Posterior vena cava (tissue), 2 donors: ENCODE measurements at regions not wholly inside any gene's neighbourhood (a gene's known extent, or its start where the extent isn't known, plus 50 kb on each side); places are given as distances from the start of the nearest gene placed in this dataset.
A peak's percentile ranks its signal among the peaks of the same experiment; 100 is the strongest.
"Not testable (repeated sequence)": the region's sequence is repeated elsewhere in the genome, so short reads cannot be mapped to it uniquely, and the experiment has no call there.

ENCODE experiments used
- DNase-seq: peaks from one replicate; pipeline ENCODE4 v3.0.0-alpha.2; 2020; ENCODE audit warnings: low spot score
- intact Hi-C, 2 donors: fragments of 100-400 bp; cut with DNase I; formaldehyde crosslinking; loops; one replicate each; pipeline versions ENCODE4 v1.14.1 to v1.14.2; 2022 to 2023
- donor health status: DM: yes; HTN: yes; CAD: no.
- donor health status: DM: yes; HTN: yes; CAD: no.

- DNase-seq, result peak; percentile 73
- intact Hi-C loops, result loop anchor here (10.0 kb wide), 4 partner anchors 318 to 568 kb away; partner anchors contain the start of gene FOXP2 (in 1 of the 2)
Measured at GRCh38 chr7:114086914-114087652, 168.3 kb upstream of the PPP1R3A start.

- DNase-seq, result peak; percentile 75
- intact Hi-C loops, result loop anchor here (10.0 kb wide), 4 partner anchors 318 to 568 kb away; partner anchors contain the start of gene FOXP2 (in 1 of the 2)
Measured at GRCh38 chr7:114086537-114086913, 167.7 kb upstream of the PPP1R3A start.

- intact Hi-C loops, result loop anchor here (10.0 kb wide), 4 partner anchors 319 to 569 kb away; partner anchors contain the start of gene FOXP2 (in 1 of the 2)
- peak; percentile 93 for DNase-seq
Measured at GRCh38 chr7:114085592-114086501, 167.0 kb upstream of the PPP1R3A start.

- intact Hi-C loops, result loop anchor here (10.0 kb wide), 4 partner anchors 320 to 570 kb away; partner anchors contain the start of gene FOXP2 (in 1 of the 2)
- DNase-seq, result no peak
Measured at GRCh38 chr7:114085313-114085591, 166.4 kb upstream of the PPP1R3A start.

GRCh38 chr7:114084472-114085312, 165.9 kb upstream of the PPP1R3A start:
- peak; percentile 82 for DNase-seq
- intact Hi-C loops, result loop anchor here (10.0 kb wide), 4 partner anchors 320 to 570 kb away; partner anchors contain the start of gene FOXP2 (in 1 of the 2)

- intact Hi-C loops, result loop anchor here (10.0 kb wide), 4 partner anchors 321 to 571 kb away; partner anchors contain the start of gene FOXP2 (in 1 of the 2)
- no peak for DNase-seq
Measured at GRCh38 chr7:114084002-114084471, 165.2 kb upstream of the PPP1R3A start.

- intact Hi-C loops, result loop anchor here (10.0 kb wide), 4 partner anchors 321 to 571 kb away; partner anchors contain the start of gene FOXP2 (in 1 of the 2)
- DNase-seq, result peak; percentile 76
Measured at GRCh38 chr7:114083166-114084001, 164.6 kb upstream of the PPP1R3A start.

GRCh38 chr7:114082642-114083165, 163.9 kb upstream of the PPP1R3A start:
- intact Hi-C loops, result loop anchor here (10.0 kb wide), 4 partner anchors 322 to 572 kb away; partner anchors contain the start of gene FOXP2 (in 1 of the 2)
- peak; percentile 72 for DNase-seq

- intact Hi-C loops, result loop anchor here (10.0 kb wide), 4 partner anchors 323 to 573 kb away; partner anchors contain the start of gene FOXP2 (in 1 of the 2)
Measured at GRCh38 chr7:114081606-114082425, 163.0 kb upstream of the PPP1R3A start.

GRCh38 chr7:114077158-114077524, 158.3 kb upstream of the PPP1R3A start:
- intact Hi-C loops, DNase-seq: not testable (repeated sequence)

More at GRCh38 chr7:114081606-114082425, 163.0 kb upstream of the PPP1R3A start:
- no peak for DNase-seq

GRCh38 chr7:114076392-114077157, 157.8 kb upstream of the PPP1R3A start:
- DNase-seq, intact Hi-C loops: not testable (repeated sequence)

GRCh38 chr7:114073701-114074100, 154.9 kb upstream of the PPP1R3A start:
- intact Hi-C loops, result no loop called here
- no peak for DNase-seq

- no peak for DNase-seq
- intact Hi-C loops, result no loop called here
Measured at GRCh38 chr7:114070246-114070645, 151.4 kb upstream of the PPP1R3A start.

GRCh38 chr7:114062810-114063209, 144.0 kb upstream of the PPP1R3A start:
- no peak for DNase-seq
- intact Hi-C loops, result no loop called here

- no peak for DNase-seq
- intact Hi-C loops, result no loop called here
Measured at GRCh38 chr7:114051871-114052331, 133.1 kb upstream of the PPP1R3A start.

GRCh38 chr7:114050571-114050970, 131.8 kb upstream of the PPP1R3A start:
- intact Hi-C loops, result no loop called here
- no peak for DNase-seq
